ENCODE measurements at regions not wholly inside any gene's neighbourhood (a gene's known extent, or its start where the extent isn't known, plus 50 kb on each side); places are given as distances from the start of the nearest gene placed in this dataset.

GRCh38 chr3:98954242-98954641 lies 52.7 kb upstream of the DCBLD2 start:
- no peak for TF ChIP-seq CTCF (IDR thresholded peaks at IDR 0.05; ENCODE audit: poor library complexity, severe bottlenecking)
- TF ChIP-seq EZH2 (IDR thresholded peaks at IDR 0.05; ENCODE audit: borderline replicate concordance, insufficient read depth, low read length, poor library complexity, severe bottlenecking), result no peak
- no peak for TF ChIP-seq POLR2AphosphoS5 (IDR thresholded peaks at IDR 0.05)
- no peak for TF ChIP-seq REST (IDR thresholded peaks at IDR 0.05; ENCODE audit: borderline replicate concordance)
- TF ChIP-seq SMC3 (conservative IDR thresholded peaks at IDR 0.05; ENCODE audit: poor library complexity), result no peak
- no peak for TF ChIP-seq EP300 (conservative IDR thresholded peaks at IDR 0.05; ENCODE audit: poor library complexity, severe bottlenecking)
- TF ChIP-seq MXI1 (conservative IDR thresholded peaks at IDR 0.05; ENCODE audit: poor library complexity, severe bottlenecking), result no peak
- no peak for TF ChIP-seq RAD21 (conservative IDR thresholded peaks at IDR 0.05)
- no peak for TF ChIP-seq TAF1 (IDR thresholded peaks at IDR 0.05; ENCODE audit: low read depth)

Measured in neural cell (in vitro differentiated cells).